MCF 10A (cell line): ENCODE measurements at regions not wholly inside any gene's neighbourhood (a gene's known extent, or its start where the extent isn't known, plus 50 kb on each side); places are given as distances from the start of the nearest gene placed in this dataset.

Experiments used
- BruUV-seq: library from RNA; stranded (reverse); fragments of 400-500 nt; replicated peaks from 2 replicates; lab custom pipeline; 2021; lab: Mats Ljungman, UMichigan
- CTCF ChIA-PET: fragments of 300-600 bp; sonication (Branson Sonifier 250); formaldehyde crosslinking; extraction: SDS; loops from one replicate; lab custom pipeline; 2021; ENCODE audit warnings: antibody characterized with exemption, inconsistent platforms; lab: Yijun Ruan, JAX
- POLR2A ChIA-PET: fragments of 300-600, 350-650 bp; sonication (Branson Sonifier 250); formaldehyde crosslinking; extraction: SDS; loops from one replicate; lab custom pipeline; 2020; ENCODE audit warnings: antibody characterized with exemption, inconsistent platforms; lab: Yijun Ruan, JAX
- DNase-seq: peaks from one replicate; pipeline ENCODE4 v3.0.0-alpha.2; 2018; ENCODE audit not compliant: unreplicated experiment
- H3K27ac Mint-ChIP-seq: one replicate; pipeline ENCODE4 v1.8.0; 2022; ENCODE audit warnings: mild to moderate bottlenecking, low read depth, mixed read lengths; ENCODE audit not compliant: unreplicated experiment
- H3K27me3 Mint-ChIP-seq: one replicate; pipeline ENCODE4 v1.8.0; 2022; ENCODE audit warnings: mixed read lengths; ENCODE audit not compliant: insufficient read depth, unreplicated experiment
- H3K36me3 Mint-ChIP-seq: one replicate; pipeline ENCODE4 v1.8.0; 2022; ENCODE audit warnings: mild to moderate bottlenecking, moderate library complexity, mixed read lengths; ENCODE audit not compliant: insufficient read depth, unreplicated experiment
- H3K4me1 Mint-ChIP-seq: one replicate; pipeline ENCODE4 v1.8.0; 2022; ENCODE audit warnings: mixed read lengths; ENCODE audit not compliant: insufficient read depth, unreplicated experiment
- H3K4me3 Mint-ChIP-seq: one replicate; pipeline ENCODE4 v1.8.0; 2022; ENCODE audit warnings: mild to moderate bottlenecking, moderate library complexity, mixed read lengths; ENCODE audit not compliant: unreplicated experiment
- H3K9me3 Mint-ChIP-seq: one replicate; pipeline ENCODE4 v1.8.0; 2022; ENCODE audit warnings: mixed read lengths; ENCODE audit not compliant: unreplicated experiment
- intact Hi-C: fragments of 100-400 bp; cut with micrococcal nuclease; formaldehyde crosslinking; loops from 2 replicates; pipeline ENCODE4 v1.14.1; 2022
- TF ChIP-seq, protein P1 (sequence below): fragments of 200-600 bp; IDR thresholded peaks from one replicate; pipeline ENCODE4 v1.8.0; 2022; ENCODE audit warnings: antibody characterized with exemption, mild to moderate bottlenecking; ENCODE audit not compliant: unreplicated experiment

- H3K9me3 Mint-ChIP-seq, result no peaks in the 10 kb centered on the region
- TF ChIP-seq, protein P1, sequence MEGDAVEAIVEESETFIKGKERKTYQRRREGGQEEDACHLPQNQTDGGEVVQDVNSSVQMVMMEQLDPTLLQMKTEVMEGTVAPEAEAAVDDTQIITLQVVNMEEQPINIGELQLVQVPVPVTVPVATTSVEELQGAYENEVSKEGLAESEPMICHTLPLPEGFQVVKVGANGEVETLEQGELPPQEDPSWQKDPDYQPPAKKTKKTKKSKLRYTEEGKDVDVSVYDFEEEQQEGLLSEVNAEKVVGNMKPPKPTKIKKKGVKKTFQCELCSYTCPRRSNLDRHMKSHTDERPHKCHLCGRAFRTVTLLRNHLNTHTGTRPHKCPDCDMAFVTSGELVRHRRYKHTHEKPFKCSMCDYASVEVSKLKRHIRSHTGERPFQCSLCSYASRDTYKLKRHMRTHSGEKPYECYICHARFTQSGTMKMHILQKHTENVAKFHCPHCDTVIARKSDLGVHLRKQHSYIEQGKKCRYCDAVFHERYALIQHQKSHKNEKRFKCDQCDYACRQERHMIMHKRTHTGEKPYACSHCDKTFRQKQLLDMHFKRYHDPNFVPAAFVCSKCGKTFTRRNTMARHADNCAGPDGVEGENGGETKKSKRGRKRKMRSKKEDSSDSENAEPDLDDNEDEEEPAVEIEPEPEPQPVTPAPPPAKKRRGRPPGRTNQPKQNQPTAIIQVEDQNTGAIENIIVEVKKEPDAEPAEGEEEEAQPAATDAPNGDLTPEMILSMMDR, result no peak
- ChIA-PET POLR2A (no interaction called here), CTCF (interaction anchor here (0.5 to 1.1 kb wide), 5 partner anchors 25 to 1825 kb away, joined by 3 to 4 read pairs (median 3); no protein-coding TSS in a partner anchor)
- H3K36me3 Mint-ChIP-seq, result no peaks in the 10 kb centered on the region
- DNase-seq, result no peak
- no peak overlapping the region for H3K4me3 Mint-ChIP-seq
- no TSS peak for BruUV-seq
- intact Hi-C loops, result no loop called here
- H3K27me3 Mint-ChIP-seq, result peaks cover 65% of the 10 kb centered on the region
- H3K27ac Mint-ChIP-seq, result no peak overlapping the region
- no peaks in the 10 kb centered on the region for H3K4me1 Mint-ChIP-seq
Observed at GRCh38 chr20:39137299-39137698, 175.2 kb downstream of the DHX35 start.

DNA sequence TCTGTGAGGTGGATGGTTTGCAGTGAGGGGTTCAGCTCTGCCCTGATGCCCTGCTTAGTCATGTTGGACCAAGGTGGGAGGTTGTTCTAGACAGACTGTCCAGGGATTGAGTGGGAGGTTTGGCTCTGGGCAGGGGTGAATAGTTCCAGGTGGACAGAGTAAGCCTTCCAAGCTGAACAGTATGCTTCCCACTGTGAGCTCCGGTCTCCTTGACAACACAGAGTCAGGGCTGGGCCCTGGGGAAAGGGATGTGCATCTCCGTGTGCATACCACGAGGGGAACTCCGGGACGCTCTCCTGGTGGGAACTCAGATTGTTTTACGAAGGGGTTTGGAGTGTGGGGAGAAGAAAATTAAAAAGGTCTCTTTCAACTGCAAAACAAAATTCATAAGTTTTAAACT is 174.7 kb downstream of the DHX35 start:
- peaks cover 61% of the 10 kb centered on the region for H3K27me3 Mint-ChIP-seq
- CTCF ChIA-PET, result interaction anchor here (0.5 to 1.5 kb wide), 7 partner anchors 24 to 1826 kb away, joined by 3 to 7 read pairs (median 3); no protein-coding TSS in a partner anchor
- no peaks in the 10 kb centered on the region for H3K9me3 Mint-ChIP-seq
- TF ChIP-seq, protein P1, result no peak
- no peak for DNase-seq
- no peaks in the 10 kb centered on the region for H3K4me1 Mint-ChIP-seq
- no TSS peak for BruUV-seq
- POLR2A ChIA-PET, result no interaction called here
- H3K4me3 Mint-ChIP-seq, result no peak overlapping the region
- H3K27ac Mint-ChIP-seq, result no peak overlapping the region
- intact Hi-C loops, result no loop called here
- no peaks in the 10 kb centered on the region for H3K36me3 Mint-ChIP-seq

DNA sequence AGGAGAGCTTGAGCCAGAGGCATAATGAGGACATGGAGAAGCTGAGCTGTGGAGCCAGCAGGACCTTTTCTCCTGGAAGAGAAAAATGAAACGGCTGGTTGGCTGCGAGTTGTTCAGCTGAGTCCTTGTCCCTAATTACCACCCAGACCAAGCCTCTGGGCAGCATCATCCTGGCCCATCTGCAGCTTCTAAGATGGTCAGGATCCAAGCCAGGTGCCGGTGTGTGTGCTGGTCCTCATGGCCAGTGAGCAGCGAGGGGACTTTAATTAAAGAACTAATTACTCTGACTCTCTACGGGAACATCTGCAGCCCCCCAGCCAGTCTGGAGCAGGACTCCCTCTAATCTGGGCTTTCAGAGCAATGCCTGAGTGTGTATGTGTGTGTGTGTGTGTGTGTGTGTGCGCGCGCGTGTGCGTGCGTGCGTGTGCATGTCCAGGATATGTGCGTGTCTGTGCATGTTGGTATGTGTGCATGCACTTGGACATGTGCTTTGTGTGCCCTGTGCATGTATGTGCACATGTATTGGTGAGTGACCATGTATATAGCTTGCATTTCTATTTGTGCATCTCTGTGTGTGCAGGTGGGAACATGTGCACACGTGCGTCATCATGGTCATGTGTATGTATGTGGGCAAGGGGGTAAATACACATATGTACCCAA is 173.9 kb downstream of the DHX35 start:
- H3K4me1 Mint-ChIP-seq, result no peaks in the 10 kb centered on the region
- ChIA-PET POLR2A (interaction anchor here (0.7 kb wide), 1 partner anchor 102 kb away, joined by 3 read pairs; no protein-coding TSS in a partner anchor), CTCF (interaction anchor here (0.6 to 1.5 kb wide), 5 partner anchors 9 to 499 kb away, joined by 3 to 7 read pairs (median 3); no protein-coding TSS in a partner anchor)
- H3K9me3 Mint-ChIP-seq, result no peaks in the 10 kb centered on the region
- H3K27ac Mint-ChIP-seq, result no peak overlapping the region
- peaks cover 53% of the 10 kb centered on the region for H3K27me3 Mint-ChIP-seq
- H3K4me3 Mint-ChIP-seq, result no peak overlapping the region
- H3K36me3 Mint-ChIP-seq, result no peaks in the 10 kb centered on the region
- TF ChIP-seq, protein P1, result no peak
- BruUV-seq, result no TSS peak
- DNase-seq, result no peak
- intact Hi-C loops, result no loop called here

DNA sequence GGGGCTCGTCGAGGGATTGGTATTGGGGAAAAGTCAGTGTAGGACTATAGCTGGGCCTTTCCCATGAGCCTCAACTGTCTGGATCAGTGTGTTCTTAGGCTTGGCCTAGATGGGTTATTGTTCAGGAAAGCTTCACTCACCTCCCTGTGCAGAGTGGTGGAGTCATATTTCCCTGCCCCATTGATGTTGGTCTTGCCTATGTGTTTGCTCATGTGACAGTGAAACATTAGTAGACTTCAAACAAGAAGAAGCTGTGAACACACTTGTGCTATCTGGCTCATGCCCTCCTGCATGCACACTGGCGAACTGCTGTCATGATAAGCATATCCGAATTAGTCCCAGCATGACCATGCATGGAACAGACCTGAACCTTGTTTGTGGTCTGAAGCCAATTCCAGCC is 171.1 kb downstream of the DHX35 start:
- CTCF ChIA-PET, result interaction anchor here (0.6 to 1.2 kb wide), 3 partner anchors 9 to 1572 kb away, joined by 3 to 4 read pairs (median 4); no protein-coding TSS in a partner anchor
- Mint-ChIP-seq H3K27me3 (peaks cover 25% of the 10 kb centered on the region), H3K27ac (no peak overlapping the region), H3K4me1 (no peaks in the 10 kb centered on the region), H3K36me3 (no peaks in the 10 kb centered on the region), H3K4me3 (no peak overlapping the region), H3K9me3 (no peaks in the 10 kb centered on the region)
- POLR2A ChIA-PET, result interaction anchor here (0.6 to 1.0 kb wide), 2 partner anchors 12 to 833 kb away, joined by 3 read pairs; no protein-coding TSS in a partner anchor
- DNase-seq, result no peak
- intact Hi-C loops, result no loop called here
- TF ChIP-seq, protein P1, result no peak
- no TSS peak for BruUV-seq
